IPS DF 6.9 (cell line): ENCODE measurements at regions not wholly inside any gene's neighbourhood (a gene's known extent, or its start where the extent isn't known, plus 50 kb on each side); places are given as distances from the start of the nearest gene placed in this dataset.

Experiments
- DNase-seq: peaks from one replicate; pipeline ENCODE4 v3.0.0-alpha.2; 2013; ENCODE audit warnings: low read depth, low spot score
- H3K27ac ChIP-seq: one replicate; pipeline ENCODE4 v1.5.1; 2013; ENCODE audit warnings: low read length, control low read depth
- H3K27me3 ChIP-seq: 2 replicates; pipeline ENCODE4 v1.6.1; 2013; ENCODE audit warnings: mild to moderate bottlenecking, low read length; ENCODE audit not compliant: control insufficient read depth, insufficient read depth
- H3K36me3 ChIP-seq: 2 replicates; pipeline ENCODE4 v1.6.1; 2013; ENCODE audit warnings: low read length; ENCODE audit not compliant: control insufficient read depth, insufficient read depth
- H3K4me1 ChIP-seq: 2 replicates; pipeline ENCODE4 v1.6.1; 2013; ENCODE audit warnings: low read length; ENCODE audit not compliant: control insufficient read depth, insufficient read depth
- H3K4me3 ChIP-seq: 2 replicates; pipeline ENCODE4 v1.5.1; 2013; ENCODE audit warnings: mild to moderate bottlenecking, low read length
- H3K9me3 ChIP-seq: 2 replicates; pipeline ENCODE4 v1.6.1; 2013; ENCODE audit warnings: low read length, inconsistent platforms; ENCODE audit not compliant: control insufficient read depth, insufficient read depth
- WGBS: extraction: QIAGEN DNeasy Blood & Tissue Kit; methylation state at CpG from one replicate; pipeline ENCODE4 v1.1.7; 2013; ENCODE audit warnings: mixed read lengths, missing lambda C conversion rate; ENCODE audit not compliant: insufficient read length, insufficient coverage; 5-methylcytosine and 5-hydroxymethylcytosine counted together

DNA sequence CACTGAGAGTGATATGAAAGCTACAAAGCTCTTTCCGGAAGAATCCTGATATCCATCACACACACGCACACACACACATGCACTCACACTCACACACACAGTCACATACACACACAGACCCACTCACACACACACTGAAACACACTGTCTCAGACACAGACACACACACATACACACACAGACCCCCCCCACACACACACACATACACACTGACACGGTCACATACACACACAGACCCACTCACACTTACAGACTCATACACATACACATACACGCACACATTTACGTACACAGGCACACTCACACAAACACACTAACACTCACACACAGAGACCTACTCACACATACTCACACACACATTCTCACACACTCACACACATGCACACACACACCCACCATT, 58.6 kb downstream of the LIG4 start:
- WGBS: no CpG with 5 or more reads among the region's 5 CpGs
- Histone ChIP-seq H3K4me3 (no peak overlapping the region), H3K27me3 (no peaks in the 10 kb centered on the region), H3K27ac (no peak overlapping the region), H3K9me3 (peaks cover 2% of the 10 kb centered on the region; the same call in 1 of the 2 replicates), H3K4me1 (no peaks in the 10 kb centered on the region), H3K36me3 (no peaks in the 10 kb centered on the region)
- DNase-seq: no peak

DNA sequence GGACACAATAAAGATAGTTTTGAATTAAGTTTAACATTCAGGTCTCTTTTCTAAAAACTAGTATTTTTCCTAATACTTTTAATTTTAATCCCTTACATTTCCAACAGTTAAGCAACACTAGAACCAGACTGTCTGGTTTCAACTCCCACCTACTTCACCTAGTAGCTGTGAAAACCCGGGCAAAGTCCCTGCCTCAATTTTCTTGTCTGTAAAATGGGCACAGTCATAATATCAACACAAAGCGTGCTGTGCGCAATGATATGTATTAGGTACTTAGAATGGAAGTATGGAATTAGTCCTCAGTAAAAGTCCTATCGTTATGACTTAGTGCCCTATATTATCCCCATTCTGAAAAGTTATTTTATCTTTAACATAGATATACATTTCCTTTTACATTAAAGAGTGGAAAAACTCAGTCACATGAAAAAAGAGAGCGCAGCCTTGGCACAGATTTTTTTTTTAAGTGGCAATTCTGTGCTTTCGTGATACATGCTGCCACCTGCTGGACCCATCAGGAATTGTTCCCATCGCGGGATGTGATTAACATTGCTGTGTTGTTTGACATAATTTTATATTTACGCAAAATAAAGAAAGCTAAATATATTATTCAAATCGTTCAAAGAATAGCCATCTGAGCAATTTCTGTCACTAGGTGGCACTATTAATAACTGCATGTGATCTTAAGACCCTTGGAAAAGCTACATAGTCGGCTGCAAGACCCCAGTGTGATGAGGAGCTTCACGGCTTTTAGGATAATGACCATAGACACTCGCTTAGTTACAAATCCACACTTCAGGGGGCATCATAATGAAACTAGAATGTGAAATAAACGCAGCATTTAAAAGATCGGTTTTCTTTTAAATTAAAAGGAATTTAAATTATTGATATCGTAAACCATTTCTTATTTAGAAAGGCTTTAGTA, 59.9 kb downstream of the LIG4 start:
- H3K36me3 ChIP-seq: no peaks in the 10 kb centered on the region
- WGBS: no CpG with 5 or more reads among the region's 16 CpGs
- no peaks in the 10 kb centered on the region for H3K27me3 ChIP-seq
- H3K4me1 ChIP-seq: no peaks in the 10 kb centered on the region
- H3K9me3 ChIP-seq: peaks cover 2% of the 10 kb centered on the region; the same call in 1 of the 2 replicates
- no peak overlapping the region for H3K27ac ChIP-seq
- no peak overlapping the region for H3K4me3 ChIP-seq
- DNase-seq: peak; percentile 11

DNA sequence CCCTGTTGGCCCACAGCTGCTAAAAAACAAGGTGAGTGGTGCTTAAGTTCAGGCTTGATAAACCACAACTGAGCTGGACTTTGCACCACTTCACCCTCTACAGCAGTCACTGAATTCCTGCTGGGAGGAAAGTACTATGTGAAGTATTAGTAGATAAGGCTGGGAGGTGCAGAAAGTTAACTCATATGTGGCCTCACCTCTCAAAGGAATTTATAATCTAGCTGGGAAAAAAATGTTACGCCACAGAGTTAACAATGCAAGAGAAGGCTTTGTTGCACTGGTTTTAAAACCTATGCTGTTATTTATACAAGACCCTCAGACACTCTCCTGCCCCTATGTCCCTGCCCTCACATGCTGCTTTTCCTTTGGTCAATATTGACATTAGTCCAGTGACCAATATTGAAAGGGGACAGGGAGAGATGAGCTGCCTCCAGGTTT, 60.9 kb downstream of the LIG4 start:
- Histone ChIP-seq H3K4me3 (no peak overlapping the region), H3K27ac (no peak overlapping the region), H3K27me3 (no peaks in the 10 kb centered on the region), H3K4me1 (no peaks in the 10 kb centered on the region), H3K9me3 (peaks cover 2% of the 10 kb centered on the region; the same call in 1 of the 2 replicates), H3K36me3 (no peaks in the 10 kb centered on the region)
- no CpG with 5 or more reads among the region's 1 CpG for WGBS
- no peak for DNase-seq

GRCh38 chr13:108146642-108147041, 68.7 kb downstream of the LIG4 start:
- Histone ChIP-seq H3K27ac (no peak overlapping the region), H3K4me3 (no peak overlapping the region), H3K9me3 (no peaks in the 10 kb centered on the region), H3K4me1 (no peaks in the 10 kb centered on the region), H3K27me3 (no peaks in the 10 kb centered on the region), H3K36me3 (no peaks in the 10 kb centered on the region)
- no CpG with 5 or more reads among the region's 2 CpGs for WGBS
- DNase-seq: no peak

DNA sequence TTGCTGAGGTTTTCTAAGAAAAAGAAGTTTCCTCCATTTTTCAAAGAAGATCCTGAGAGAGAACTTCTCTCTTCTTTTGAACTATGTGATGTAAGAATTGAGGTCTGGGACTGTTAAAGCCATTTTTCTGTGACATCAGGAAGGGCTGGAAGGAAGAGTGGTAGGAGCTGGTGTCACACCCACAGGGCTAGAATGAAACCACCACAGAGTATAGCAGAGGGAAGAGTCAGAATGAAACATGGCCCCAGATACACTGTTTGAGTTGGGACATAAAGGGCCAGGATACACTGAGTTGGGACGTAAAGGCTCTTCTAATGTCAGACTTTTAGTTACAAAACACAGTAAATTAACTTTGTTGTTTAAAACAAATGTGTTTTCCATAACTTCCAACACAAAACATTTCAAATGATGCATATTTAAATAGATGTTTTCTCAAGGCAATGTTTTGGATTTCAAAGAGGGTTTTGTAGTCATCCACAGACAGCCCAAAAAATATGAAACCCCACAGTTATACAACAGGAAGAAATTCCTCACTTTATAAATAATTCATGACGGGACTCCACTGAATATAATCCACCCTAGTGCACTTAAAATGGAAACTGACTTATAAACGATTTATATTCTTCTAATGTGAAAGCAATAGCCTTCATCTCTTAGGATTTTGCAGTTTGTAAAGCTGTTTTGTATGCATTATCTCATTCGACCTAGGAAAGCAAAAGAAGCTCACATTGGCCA, 72.5 kb downstream of the LIG4 start:
- Histone ChIP-seq H3K4me1 (no peaks in the 10 kb centered on the region), H3K36me3 (no peaks in the 10 kb centered on the region), H3K27me3 (no peaks in the 10 kb centered on the region), H3K9me3 (no peaks in the 10 kb centered on the region), H3K27ac (no peak overlapping the region), H3K4me3 (no peak overlapping the region)
- no CpG with 5 or more reads among the region's 4 CpGs for WGBS
- DNase-seq: no peak

GRCh38 chr13:108137176-108137575, 78.2 kb downstream of the LIG4 start:
- H3K27me3 ChIP-seq: no peaks in the 10 kb centered on the region
- H3K36me3 ChIP-seq: no peaks in the 10 kb centered on the region
- DNase-seq: no peak
- WGBS: no CpG with 5 or more reads among the region's 1 CpG
- H3K9me3 ChIP-seq: no peaks in the 10 kb centered on the region
- no peak overlapping the region for H3K27ac ChIP-seq
- H3K4me3 ChIP-seq: no peak overlapping the region
- H3K4me1 ChIP-seq: no peaks in the 10 kb centered on the region

DNA sequence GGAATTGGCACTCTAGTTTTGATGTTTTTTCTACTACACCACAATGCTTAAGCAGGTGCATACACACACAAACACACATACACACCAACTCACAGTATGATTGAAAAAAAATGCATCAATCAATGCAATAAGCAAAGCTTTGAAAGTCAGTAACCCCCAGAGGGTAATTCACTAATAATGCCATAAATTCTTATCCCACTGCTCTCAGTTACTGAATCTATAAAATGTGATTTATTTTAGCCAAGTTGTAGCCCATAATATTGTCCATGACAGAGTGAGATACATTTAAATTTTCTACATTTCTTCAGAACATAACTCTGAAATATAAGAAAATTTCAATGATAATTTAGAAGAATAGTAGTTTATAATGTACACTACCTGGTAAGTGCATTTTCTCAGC, 87.9 kb downstream of the LIG4 start:
- Histone ChIP-seq H3K27ac (no peak overlapping the region), H3K4me3 (no peak overlapping the region), H3K36me3 (no peaks in the 10 kb centered on the region), H3K4me1 (no peaks in the 10 kb centered on the region), H3K9me3 (no peaks in the 10 kb centered on the region), H3K27me3 (no peaks in the 10 kb centered on the region)
- no peak for DNase-seq

- Histone ChIP-seq H3K36me3 (no peaks in the 10 kb centered on the region), H3K4me3 (no peak overlapping the region), H3K27me3 (no peaks in the 10 kb centered on the region), H3K27ac (no peak overlapping the region), H3K4me1 (no peaks in the 10 kb centered on the region), H3K9me3 (no peaks in the 10 kb centered on the region)
- DNase-seq: no peak
- 100% methylated on average over 1 of the region's 2 CpGs for WGBS
Measured at GRCh38 chr13:108126056-108126455, 89.3 kb downstream of the LIG4 start.

DNA sequence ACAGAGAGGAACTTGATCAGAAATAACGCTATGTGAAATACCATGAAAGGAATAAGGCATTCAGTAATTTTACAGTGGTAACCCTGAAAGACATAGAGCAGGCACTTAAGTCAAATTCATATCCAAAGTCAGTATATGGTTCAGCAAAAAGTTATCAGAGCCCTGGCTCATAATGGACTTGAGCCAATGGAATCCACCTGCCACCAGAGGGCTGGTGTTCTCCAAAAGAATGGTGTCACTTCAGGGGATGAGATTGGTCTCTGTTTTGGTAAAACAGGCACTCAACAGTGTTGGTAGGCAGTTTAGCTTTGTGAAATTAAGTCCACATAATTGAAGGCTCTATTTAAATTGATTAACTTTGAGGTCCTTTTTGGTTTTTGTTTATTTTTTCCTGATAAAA, 93.9 kb downstream of the LIG4 start:
- Histone ChIP-seq H3K27ac (no peak overlapping the region), H3K4me1 (no peaks in the 10 kb centered on the region), H3K27me3 (no peaks in the 10 kb centered on the region), H3K4me3 (no peak overlapping the region), H3K9me3 (no peaks in the 10 kb centered on the region), H3K36me3 (no peaks in the 10 kb centered on the region)
- no peak for DNase-seq
- no CpG with 5 or more reads among the region's 1 CpG for WGBS

- Histone ChIP-seq H3K4me3 (no peak overlapping the region), H3K9me3 (no peaks in the 10 kb centered on the region), H3K4me1 (no peaks in the 10 kb centered on the region), H3K27ac (no peak overlapping the region), H3K27me3 (no peaks in the 10 kb centered on the region), H3K36me3 (no peaks in the 10 kb centered on the region)
- WGBS: no CpG with 5 or more reads among the region's 7 CpGs
- DNase-seq: no peak
Measured at GRCh38 chr13:108120856-108121255, 94.5 kb downstream of the LIG4 start.
